Psoas muscle (tissue), 7 donors: ENCODE measurements at regions not wholly inside any gene's neighbourhood (a gene's known extent, or its start where the extent isn't known, plus 50 kb on each side); places are given as distances from the start of the nearest gene placed in this dataset.

ENCODE experiments used
- ATAC-seq, 4 donors: fragments of 200-7000 bp; cut with Tn5 transposase; one replicate each; pipeline ENCODE4 v1.9.1; 2020; ENCODE audit warnings: moderate library complexity in 3 of 4, mild to moderate bottlenecking in 2 of 4
- DNase-seq, 2 donors: peaks; one replicate each; pipeline ENCODE4 v3.0.0-alpha.2; 2020
- H3K27ac ChIP-seq: fragments of 200-600 bp; one replicate; pipeline ENCODE4 v1.8.0; 2022
- H3K27me3 ChIP-seq, 3 donors: fragments of 200-600 bp in 1 of 3; one replicate each; pipeline versions ENCODE4 v1.6.1 to v1.8.0; 2013 to 2022; ENCODE audit warnings: low read length in 2 of 3, mild to moderate bottlenecking in 2 of 3, moderate library complexity in 1 of 3; ENCODE audit not compliant: insufficient read depth in 3 of 3
- H3K36me3 ChIP-seq, 2 donors: fragments of 200-600 bp in 1 of 2; one replicate each; pipeline versions ENCODE4 v1.6.1 to v1.8.0; 2013 to 2022; ENCODE audit warnings: low read depth in 1 of 2, mild to moderate bottlenecking in 1 of 2, moderate library complexity in 1 of 2; ENCODE audit not compliant: insufficient read depth in 1 of 2
- H3K4me1 ChIP-seq: fragments of 200-600 bp; one replicate; pipeline ENCODE4 v1.8.0; 2022
- H3K4me3 ChIP-seq: fragments of 200-600 bp; one replicate; pipeline ENCODE4 v1.8.0; 2022; ENCODE audit warnings: mild to moderate bottlenecking
- H3K9me3 ChIP-seq: fragments of 200-600 bp; one replicate; pipeline ENCODE4 v1.8.0; 2022
- CTCF ChIP-seq: fragments of 200-600 bp; IDR thresholded peaks from one replicate; pipeline ENCODE4 v1.8.0; 2022; ENCODE audit warnings: antibody characterized with exemption
- WGBS, 3 donors: extraction: QIAGEN DNeasy Blood & Tissue Kit; methylation state at CpG; one replicate each; pipeline versions ENCODE4 v1.1.6 to v1.1.7; 2013; 5-methylcytosine and 5-hydroxymethylcytosine counted together
- intact Hi-C, 2 donors: fragments of 100-400 bp; cut with DNase I; formaldehyde crosslinking; loops; one replicate each; pipeline versions ENCODE4 v1.11.0 to v1.14.2; 2022
- donor health status: healthy with polysubstance abuse.
- donor health status: DM: no; HTN: no; CAD: no; lungs with moderate emphysema.
- donor health status: Bipolar disorder and iron deficiency.
- donor health status: healthy.
- donor health status: DM: yes; HTN: yes; CAD: no.
- donor health status: DM: no; HTN: no; CAD: no.
- donor health status: DM: yes; HTN: yes; CAD: no.

- intact Hi-C loops, result no loop called here
- ATAC-seq (no peak), DNase-seq (no peak)
- WGBS, 3 donors, result 84 to 94% (median 91%) methylated on average over 1 of the region's 1 CpG
- Histone ChIP-seq H3K27ac (no peak overlapping the region), H3K9me3 (peaks cover 7% of the 10 kb centered on the region), H3K27me3 (peaks cover 0 to 8% (median 2%) of the 10 kb centered on the region in 3 donors), H3K36me3 (no peaks in the 10 kb centered on the region), H3K4me3 (no peak overlapping the region), H3K4me1 (no peaks in the 10 kb centered on the region)
- TF ChIP-seq CTCF, result no peak
Measured at GRCh38 chr15:69643971-69644370, 191.4 kb downstream of the RPLP1 start.

- Histone ChIP-seq H3K4me1 (no peaks in the 10 kb centered on the region), H3K27me3 (peaks cover 0 to 17% (median 0%) of the 10 kb centered on the region in 3 donors), H3K9me3 (peaks cover 7% of the 10 kb centered on the region), H3K27ac (no peak overlapping the region), H3K36me3 (no peaks in the 10 kb centered on the region), H3K4me3 (no peak overlapping the region)
- intact Hi-C loops, result no loop called here
- no peak for DNase-seq
- no peak for ATAC-seq
- WGBS, 3 donors, result 88 to 100% (median 94%) methylated on average over 1 of the region's 1 CpG
- TF ChIP-seq CTCF, result no peak
Measured at GRCh38 chr15:69644876-69645275, 192.3 kb downstream of the RPLP1 start.

DNA sequence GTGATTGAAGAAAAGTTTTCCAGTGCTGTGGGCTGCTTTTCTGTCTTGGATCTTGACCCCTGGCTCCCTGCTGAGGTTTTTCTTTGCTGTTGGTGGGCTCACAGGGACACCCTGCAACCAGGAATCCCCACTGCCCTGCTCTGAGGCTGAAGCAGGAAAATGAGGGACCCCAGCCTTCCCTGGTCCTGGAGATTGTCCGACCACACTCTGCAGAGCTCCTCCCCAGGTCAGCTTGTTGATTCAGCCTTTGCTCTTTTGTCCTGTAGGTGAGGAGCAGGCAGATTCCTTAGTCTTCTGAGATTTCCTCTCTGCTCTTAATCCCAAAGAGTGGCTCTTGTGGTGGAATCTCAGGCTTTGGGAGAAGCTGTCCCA, 194.5 kb downstream of the RPLP1 start:
- Histone ChIP-seq H3K27me3 (peaks cover 0 to 29% (median 3%) of the 10 kb centered on the region in 3 donors), H3K4me3 (no peak overlapping the region), H3K36me3 (no peaks in the 10 kb centered on the region), H3K9me3 (no peaks in the 10 kb centered on the region), H3K4me1 (no peaks in the 10 kb centered on the region), H3K27ac (no peak overlapping the region)
- ATAC-seq (no peak), DNase-seq (no peak)
- intact Hi-C loops, result no loop called here
- 78 to 90% (median 81%) methylated on average over 1 of the region's 1 CpG for WGBS, 3 donors
- no peak for TF ChIP-seq CTCF

DNA sequence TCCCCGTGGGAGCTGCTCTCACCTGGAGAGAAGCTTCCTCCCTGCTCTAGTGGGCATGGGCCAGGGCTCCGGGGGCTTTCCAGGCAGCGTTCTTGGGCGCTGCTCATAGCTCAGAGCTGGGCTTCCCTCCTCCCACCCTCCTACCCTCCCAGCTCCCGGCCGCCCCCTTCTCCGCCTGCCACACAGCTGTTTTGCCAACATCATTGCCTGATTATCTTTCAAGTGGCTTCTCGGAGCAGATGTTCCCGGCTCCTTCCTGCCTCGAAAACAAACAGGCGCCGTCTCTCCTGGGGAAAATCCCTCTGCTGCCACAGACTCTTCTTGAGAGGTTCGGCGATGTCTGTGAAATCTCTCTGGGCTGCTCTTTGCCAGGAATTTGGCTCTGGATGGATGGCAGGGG, 195.6 kb downstream of the RPLP1 start:
- 14 to 31% (median 16%) methylated on average over 14 of the region's 14 CpGs for WGBS, 3 donors
- intact Hi-C loops, result no loop called here
- no peak for ATAC-seq
- Histone ChIP-seq H3K27ac (no peak overlapping the region), H3K9me3 (no peaks in the 10 kb centered on the region), H3K27me3 (peaks cover 0 to 29% (median 3%) of the 10 kb centered on the region in 3 donors), H3K4me1 (no peaks in the 10 kb centered on the region), H3K4me3 (no peak overlapping the region), H3K36me3 (no peaks in the 10 kb centered on the region)
- TF ChIP-seq CTCF, result no peak
- no peak for DNase-seq
